ENCODE measurements at regions not wholly inside any gene's neighbourhood (a gene's known extent, or its start where the extent isn't known, plus 50 kb on each side); places are given as distances from the start of the nearest gene placed in this dataset.
"Not testable (repeated sequence)": the region's sequence is repeated elsewhere in the genome, so short reads cannot be mapped to it uniquely, and the experiment has no call there.

- H3K4me3 ChIP-seq (ENCODE audit: low read depth, low read length) = no peak overlapping the region
- TF ChIP-seq CTCF (IDR thresholded peaks at IDR 0.05; ENCODE audit: insufficient read depth, low read depth, low read length) = no peak
- DNase-seq (ENCODE audit: low read depth) = no peak
Observed at GRCh38 chr7:41403291-41403690, 299.6 kb downstream of the INHBA start.

GRCh38 chr7:41401833-41402232 lies 301.1 kb downstream of the INHBA start:
- no peak for DNase-seq (ENCODE audit: low read depth)
- TF ChIP-seq CTCF (IDR thresholded peaks at IDR 0.05; ENCODE audit: insufficient read depth, low read depth, low read length) = no peak
- H3K4me3 ChIP-seq (ENCODE audit: low read depth, low read length) = no peak overlapping the region

GRCh38 chr7:41399171-41399570 lies 303.7 kb downstream of the INHBA start:
- DNase-seq (ENCODE audit: low read depth) = no peak
- no peak overlapping the region for H3K4me3 ChIP-seq (ENCODE audit: low read depth, low read length)
- TF ChIP-seq CTCF (IDR thresholded peaks at IDR 0.05; ENCODE audit: insufficient read depth, low read depth, low read length) = no peak

DNA sequence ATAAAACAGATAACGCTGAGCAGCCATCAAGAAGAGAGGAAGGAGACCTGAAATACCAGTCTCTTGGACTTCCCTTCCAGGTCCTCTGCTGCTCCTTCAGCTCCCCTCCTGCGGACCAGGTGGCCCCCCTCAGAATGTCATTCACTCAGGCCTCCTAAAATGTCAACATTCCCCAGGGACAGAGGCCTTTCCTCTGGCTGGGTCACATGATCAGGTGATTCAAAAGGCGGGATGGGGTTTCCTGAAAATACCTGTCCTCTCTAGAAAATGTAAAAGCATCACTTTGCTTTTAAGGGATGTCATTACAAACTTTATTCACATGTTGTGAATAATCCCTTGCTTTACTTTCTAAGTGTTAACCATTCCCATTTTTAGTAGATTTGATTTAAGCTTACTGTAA lies 311.1 kb downstream of the INHBA start:
- H3K4me3 ChIP-seq (ENCODE audit: low read depth, low read length) = no peak overlapping the region
- TF ChIP-seq CTCF (IDR thresholded peaks at IDR 0.05; ENCODE audit: insufficient read depth, low read depth, low read length) = no peak
- no peak for DNase-seq (ENCODE audit: low read depth)

DNA sequence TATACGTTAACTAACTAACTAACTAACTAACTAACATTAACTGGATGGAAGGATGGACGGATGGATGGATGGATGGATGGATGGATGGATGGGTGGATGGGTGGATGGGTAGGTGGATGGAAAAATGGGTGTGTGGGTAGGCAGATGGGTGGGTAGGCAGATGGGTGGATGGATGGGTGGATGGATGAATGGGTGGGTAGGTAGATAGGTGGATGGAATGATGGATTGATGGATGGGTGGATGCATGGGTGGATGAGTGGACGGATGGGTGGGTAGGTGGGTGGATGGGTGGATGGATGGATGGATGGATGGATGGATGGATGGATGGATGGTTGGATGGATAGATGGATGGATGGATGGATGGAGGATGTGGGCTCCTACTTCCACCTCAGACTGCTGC lies 314.0 kb downstream of the INHBA start:
- DNase-seq (ENCODE audit: low read depth); H3K4me3 ChIP-seq (ENCODE audit: low read depth, low read length): not testable (repeated sequence)

DNA sequence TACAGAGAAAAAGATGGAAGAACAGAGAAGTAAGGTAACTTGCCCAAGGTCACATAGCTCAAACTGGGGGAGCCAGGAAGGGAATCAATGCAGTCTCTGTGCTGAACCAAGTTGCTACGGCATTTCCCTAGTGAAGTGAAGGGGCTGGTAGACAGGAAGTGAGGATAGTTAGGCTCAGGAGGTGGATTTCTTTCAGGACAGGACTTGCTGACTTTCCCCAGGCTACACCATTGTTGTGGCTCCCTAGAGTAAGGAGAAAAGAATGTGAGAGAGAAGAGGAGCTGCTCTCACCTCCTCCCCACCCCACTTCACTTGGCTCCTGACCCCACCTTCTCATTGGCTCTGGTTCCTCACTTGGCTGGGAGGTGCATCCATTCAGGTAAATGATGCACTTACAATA lies 316.9 kb downstream of the INHBA start:
- no peak for DNase-seq (ENCODE audit: low read depth)
- no peak for TF ChIP-seq CTCF (IDR thresholded peaks at IDR 0.05; ENCODE audit: insufficient read depth, low read depth, low read length)
- no peak overlapping the region for H3K4me3 ChIP-seq (ENCODE audit: low read depth, low read length)

GRCh38 chr7:41384418-41384817 lies 318.5 kb downstream of the INHBA start:
- no peak for TF ChIP-seq CTCF (IDR thresholded peaks at IDR 0.05; ENCODE audit: insufficient read depth, low read depth, low read length)
- no peak overlapping the region for H3K4me3 ChIP-seq (ENCODE audit: low read depth, low read length)
- no peak for DNase-seq (ENCODE audit: low read depth)
